PC-3 (cell line): ENCODE measurements at regions not wholly inside any gene's neighbourhood (a gene's known extent, or its start where the extent isn't known, plus 50 kb on each side); places are given as distances from the start of the nearest gene placed in this dataset.

Experiments used
- EZH2phosphoT487 ChIP-seq: fragments of 300-600 bp; sonication (generic); IDR thresholded peaks from 2 replicates; pipeline ENCODE4 v1.6.1; 2018; ENCODE audit warnings: mild to moderate bottlenecking, antibody characterized with exemption, low read length, borderline replicate concordance
- TF ChIP-seq, protein P1 (sequence below): fragments of 300-600 bp; sonication (generic); conservative IDR thresholded peaks from 2 replicates; pipeline ENCODE4 v1.5.1; 2017; ENCODE audit warnings: antibody characterized with exemption, low read depth, mild to moderate bottlenecking, low read length

DNA sequence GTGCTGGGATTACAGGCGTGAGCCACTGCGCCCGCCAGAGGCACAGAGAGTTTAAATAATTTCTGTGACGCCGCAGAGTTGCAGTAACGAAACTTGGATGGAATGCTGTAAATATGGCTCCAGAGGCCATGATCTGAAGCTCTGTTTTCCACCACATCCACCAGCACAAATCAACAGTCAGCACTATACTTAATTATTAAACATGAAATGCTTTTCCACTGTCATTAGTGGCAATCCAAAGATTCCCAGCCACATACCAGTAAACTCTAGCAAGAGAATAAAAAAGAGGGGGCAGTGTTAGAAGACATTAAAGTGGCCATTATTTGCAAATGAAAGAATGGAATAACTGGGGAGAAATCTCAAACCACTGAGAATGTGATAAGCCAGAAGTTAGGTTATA, 242.5 kb downstream of the DIRAS2 start:
- TF ChIP-seq, protein P1, sequence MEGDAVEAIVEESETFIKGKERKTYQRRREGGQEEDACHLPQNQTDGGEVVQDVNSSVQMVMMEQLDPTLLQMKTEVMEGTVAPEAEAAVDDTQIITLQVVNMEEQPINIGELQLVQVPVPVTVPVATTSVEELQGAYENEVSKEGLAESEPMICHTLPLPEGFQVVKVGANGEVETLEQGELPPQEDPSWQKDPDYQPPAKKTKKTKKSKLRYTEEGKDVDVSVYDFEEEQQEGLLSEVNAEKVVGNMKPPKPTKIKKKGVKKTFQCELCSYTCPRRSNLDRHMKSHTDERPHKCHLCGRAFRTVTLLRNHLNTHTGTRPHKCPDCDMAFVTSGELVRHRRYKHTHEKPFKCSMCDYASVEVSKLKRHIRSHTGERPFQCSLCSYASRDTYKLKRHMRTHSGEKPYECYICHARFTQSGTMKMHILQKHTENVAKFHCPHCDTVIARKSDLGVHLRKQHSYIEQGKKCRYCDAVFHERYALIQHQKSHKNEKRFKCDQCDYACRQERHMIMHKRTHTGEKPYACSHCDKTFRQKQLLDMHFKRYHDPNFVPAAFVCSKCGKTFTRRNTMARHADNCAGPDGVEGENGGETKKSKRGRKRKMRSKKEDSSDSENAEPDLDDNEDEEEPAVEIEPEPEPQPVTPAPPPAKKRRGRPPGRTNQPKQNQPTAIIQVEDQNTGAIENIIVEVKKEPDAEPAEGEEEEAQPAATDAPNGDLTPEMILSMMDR: no peak
- no peak for TF ChIP-seq EZH2phosphoT487
